GM04504 (cell line): ENCODE measurements at regions not wholly inside any gene's neighbourhood (a gene's known extent, or its start where the extent isn't known, plus 50 kb on each side); places are given as distances from the start of the nearest gene placed in this dataset.

Experiments used
- DNase-seq: peaks from one replicate; pipeline ENCODE4 v3.0.0-alpha.2; 2012; ENCODE audit warnings: low read depth

GRCh38 chr16:86297391-86297790 lies 212.9 kb upstream of the FOXF1 start:
- DNase-seq, result no peak

GRCh38 chr16:86297866-86298757 lies 212.2 kb upstream of the FOXF1 start:
- DNase-seq, result peak; percentile 9

- DNase-seq, result peak; percentile 13
Measured at GRCh38 chr16:86298758-86299134, 211.6 kb upstream of the FOXF1 start.

GRCh38 chr16:86299882-86300610 lies 210.3 kb upstream of the FOXF1 start:
- DNase-seq, result no peak

- no peak for DNase-seq
Measured at GRCh38 chr16:86300746-86301481, 209.4 kb upstream of the FOXF1 start.

- no peak for DNase-seq
Measured at GRCh38 chr16:86302421-86303109, 207.8 kb upstream of the FOXF1 start.

GRCh38 chr16:86303787-86304678 lies 206.3 kb upstream of the FOXF1 start:
- DNase-seq, result no peak

- DNase-seq, result no peak
Measured at GRCh38 chr16:86304868-86305267, 205.5 kb upstream of the FOXF1 start.

- no peak for DNase-seq
Measured at GRCh38 chr16:86305440-86305839, 204.9 kb upstream of the FOXF1 start.

- DNase-seq, result peak; percentile 51
Measured at GRCh38 chr16:86306011-86306644, 204.2 kb upstream of the FOXF1 start.

GRCh38 chr16:86306811-86307513 lies 203.4 kb upstream of the FOXF1 start:
- DNase-seq, result peak; percentile 54

GRCh38 chr16:86307514-86307903 lies 202.8 kb upstream of the FOXF1 start:
- no peak for DNase-seq

GRCh38 chr16:86308514-86308913 lies 201.8 kb upstream of the FOXF1 start:
- DNase-seq, result no peak

- DNase-seq, result no peak
Measured at GRCh38 chr16:86313631-86314030, 196.7 kb upstream of the FOXF1 start.

- no peak for DNase-seq
Measured at GRCh38 chr16:86314402-86315025, 195.8 kb upstream of the FOXF1 start.

GRCh38 chr16:86316967-86317812 lies 193.1 kb upstream of the FOXF1 start:
- no peak for DNase-seq

GRCh38 chr16:86317813-86318650 lies 192.3 kb upstream of the FOXF1 start:
- no peak for DNase-seq
